ENCODE measurements at regions not wholly inside any gene's neighbourhood (a gene's known extent, or its start where the extent isn't known, plus 50 kb on each side); places are given as distances from the start of the nearest gene placed in this dataset.

GRCh38 chr12:132439333-132439904, 50.5 kb upstream of the FBRSL1 start:
- TF ChIP-seq CTCF (IDR thresholded peaks at IDR 0.05; ENCODE audit: poor library complexity, severe bottlenecking) = no peak
- no peaks in the 10 kb centered on the region for H3K36me3 ChIP-seq (ENCODE audit: low read depth)
- H3K9me3 ChIP-seq (ENCODE audit: severe bottlenecking) = peaks cover 3% of the 10 kb centered on the region
- no peak for DNase-seq (ENCODE audit: low spot score)
- H3K27ac ChIP-seq (ENCODE audit: poor library complexity, severe bottlenecking) = no peak overlapping the region
- no peaks in the 10 kb centered on the region for H3K4me1 ChIP-seq (ENCODE audit: insufficient read depth, poor library complexity, severe bottlenecking)
- no peak for ATAC-seq (ENCODE audit: low read depth)
- peaks cover 1% of the 10 kb centered on the region for H3K27me3 ChIP-seq (ENCODE audit: insufficient read depth, poor library complexity, severe bottlenecking)
- no peak overlapping the region for H3K4me3 ChIP-seq (ENCODE audit: severe bottlenecking)

GRCh38 chr12:132438726-132439125, 51.2 kb upstream of the FBRSL1 start:
- H3K4me3 ChIP-seq (ENCODE audit: severe bottlenecking) = no peak overlapping the region
- no peak for TF ChIP-seq CTCF (IDR thresholded peaks at IDR 0.05; ENCODE audit: poor library complexity, severe bottlenecking)
- peaks cover 3% of the 10 kb centered on the region for H3K9me3 ChIP-seq (ENCODE audit: severe bottlenecking)
- H3K27ac ChIP-seq (ENCODE audit: poor library complexity, severe bottlenecking) = no peak overlapping the region
- H3K4me1 ChIP-seq (ENCODE audit: insufficient read depth, poor library complexity, severe bottlenecking) = no peaks in the 10 kb centered on the region
- ATAC-seq (ENCODE audit: low read depth) = no peak
- peaks cover 6% of the 10 kb centered on the region for H3K27me3 ChIP-seq (ENCODE audit: insufficient read depth, poor library complexity, severe bottlenecking)
- DNase-seq (ENCODE audit: low spot score) = no peak
- no peaks in the 10 kb centered on the region for H3K36me3 ChIP-seq (ENCODE audit: low read depth)

- no peak for DNase-seq (ENCODE audit: low spot score)
- H3K9me3 ChIP-seq (ENCODE audit: severe bottlenecking) = no peaks in the 10 kb centered on the region
- H3K27ac ChIP-seq (ENCODE audit: poor library complexity, severe bottlenecking) = no peak overlapping the region
- H3K4me1 ChIP-seq (ENCODE audit: insufficient read depth, poor library complexity, severe bottlenecking) = no peaks in the 10 kb centered on the region
- ATAC-seq (ENCODE audit: low read depth) = peak; percentile 15; the same call in 2 of the 3 replicates
- peaks cover 6% of the 10 kb centered on the region for H3K27me3 ChIP-seq (ENCODE audit: insufficient read depth, poor library complexity, severe bottlenecking)
- TF ChIP-seq CTCF (IDR thresholded peaks at IDR 0.05; ENCODE audit: poor library complexity, severe bottlenecking) = no peak
- H3K36me3 ChIP-seq (ENCODE audit: low read depth) = no peaks in the 10 kb centered on the region
- H3K4me3 ChIP-seq (ENCODE audit: severe bottlenecking) = no peak overlapping the region
Measured at GRCh38 chr12:132437943-132438700, 51.8 kb upstream of the FBRSL1 start.

GRCh38 chr12:132437252-132437932, 52.6 kb upstream of the FBRSL1 start:
- Histone ChIP-seq H3K4me1 (ENCODE audit: insufficient read depth, poor library complexity, severe bottlenecking) (no peaks in the 10 kb centered on the region), H3K27me3 (ENCODE audit: insufficient read depth, poor library complexity, severe bottlenecking) (peaks cover 6% of the 10 kb centered on the region), H3K9me3 (ENCODE audit: severe bottlenecking) (no peaks in the 10 kb centered on the region), H3K4me3 (ENCODE audit: severe bottlenecking) (no peak overlapping the region), H3K27ac (ENCODE audit: poor library complexity, severe bottlenecking) (no peak overlapping the region), H3K36me3 (ENCODE audit: low read depth) (no peaks in the 10 kb centered on the region)
- no peak for TF ChIP-seq CTCF (IDR thresholded peaks at IDR 0.05; ENCODE audit: poor library complexity, severe bottlenecking)
- ATAC-seq (ENCODE audit: low read depth) (peak; percentile 18; the same call in 2 of the 3 replicates), DNase-seq (ENCODE audit: low spot score) (no peak)

Measured in RWPE2 (cell line).